GM18498 (cell line): ENCODE measurements at regions not wholly inside any gene's neighbourhood (a gene's known extent, or its start where the extent isn't known, plus 50 kb on each side); places are given as distances from the start of the nearest gene placed in this dataset.
"Not testable (repeated sequence)": the region's sequence is repeated elsewhere in the genome, so short reads cannot be mapped to it uniquely, and the experiment has no call there.

ENCODE experiments used
- ATAC-seq: cut with Tn5 transposase; IDR thresholded peaks from one replicate; pipeline ENCODE4 v1.9.1; 2021; ENCODE audit warnings: mild to moderate bottlenecking, moderate library complexity; ENCODE audit not compliant: unreplicated experiment

DNA sequence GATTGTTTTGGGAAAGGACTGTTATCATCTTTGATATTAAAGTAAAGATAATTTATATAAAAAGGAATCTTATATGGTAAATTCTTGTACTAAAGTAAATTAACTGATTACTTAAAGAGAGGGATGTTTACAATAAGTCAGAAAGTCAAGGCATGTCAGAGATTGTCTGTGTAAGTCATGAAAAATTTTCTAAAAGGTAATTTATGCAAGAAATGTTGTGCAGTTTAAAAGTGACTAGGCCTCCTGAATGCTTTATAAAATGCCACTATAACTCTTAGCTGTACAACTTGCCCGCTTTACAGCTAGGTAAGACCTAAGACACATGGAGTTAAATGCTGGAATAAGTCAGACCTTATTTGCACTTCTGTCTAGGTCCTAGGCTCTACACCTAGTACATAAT lies 692.9 kb downstream of the GBE1 start:
- ATAC-seq = no peak

DNA sequence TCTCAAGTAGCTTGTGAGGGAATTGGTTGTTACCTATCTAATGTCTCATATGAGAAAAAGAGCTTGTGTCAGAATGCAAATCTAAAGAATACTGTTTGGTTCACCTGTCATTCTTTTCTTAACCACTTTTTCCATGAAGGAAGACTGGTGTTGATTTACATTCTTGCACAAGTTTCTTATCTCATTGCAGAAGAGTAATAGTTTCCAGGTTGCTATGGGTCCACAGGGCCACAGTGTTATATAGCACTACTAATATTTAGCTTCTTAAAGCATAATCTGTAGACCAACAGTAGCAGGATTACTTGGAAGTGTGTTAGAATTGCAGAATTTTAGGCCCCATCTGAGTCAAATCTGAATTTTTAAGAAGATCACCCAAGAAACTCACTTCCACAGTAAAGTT lies 697.5 kb downstream of the GBE1 start:
- ATAC-seq = no peak

DNA sequence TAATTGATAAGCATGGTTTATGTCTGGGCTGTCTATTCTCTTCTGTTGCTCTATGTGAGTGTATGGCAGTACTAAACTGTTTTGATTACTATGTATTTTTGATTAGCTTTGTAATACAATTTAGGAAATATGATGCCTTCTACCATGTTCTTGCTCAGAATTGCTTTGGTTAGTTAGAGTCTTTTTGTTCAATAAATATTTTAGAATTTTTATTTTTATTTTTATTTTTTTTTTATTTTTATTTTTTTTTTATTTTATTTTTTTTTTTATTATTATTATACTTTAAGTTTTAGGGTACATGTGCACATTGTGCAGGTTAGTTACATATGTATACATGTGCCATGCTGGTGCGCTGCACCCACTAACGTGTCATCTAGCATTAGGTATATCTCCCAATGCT lies 710.3 kb downstream of the GBE1 start:
- not testable (repeated sequence) for ATAC-seq

DNA sequence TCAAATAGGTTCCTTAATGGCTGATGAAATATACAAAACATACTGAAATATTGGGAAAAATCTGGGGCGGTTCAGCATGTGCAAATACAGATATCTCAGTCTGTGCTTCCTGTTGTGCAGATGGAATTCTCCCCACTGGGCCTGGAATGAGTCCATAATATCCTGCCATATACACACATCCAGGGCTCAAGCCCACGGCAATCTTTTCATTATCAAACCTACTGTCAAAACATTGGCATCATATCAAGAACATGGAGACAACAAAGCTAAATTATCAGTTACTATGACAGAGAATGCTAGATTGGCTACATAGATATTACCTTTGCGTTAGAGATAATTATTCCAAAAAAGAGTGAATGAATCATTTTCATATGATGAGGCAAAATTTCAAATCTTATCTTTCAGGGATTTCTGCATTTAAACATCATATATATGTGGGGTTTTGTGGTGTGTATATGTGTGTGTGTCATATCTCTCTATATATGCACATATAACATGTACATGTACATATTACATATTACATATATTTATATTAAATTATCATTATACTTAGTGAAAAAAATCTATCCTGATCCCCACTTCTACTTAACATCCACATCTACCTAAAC lies 713.3 kb downstream of the GBE1 start:
- ATAC-seq = no peak

DNA sequence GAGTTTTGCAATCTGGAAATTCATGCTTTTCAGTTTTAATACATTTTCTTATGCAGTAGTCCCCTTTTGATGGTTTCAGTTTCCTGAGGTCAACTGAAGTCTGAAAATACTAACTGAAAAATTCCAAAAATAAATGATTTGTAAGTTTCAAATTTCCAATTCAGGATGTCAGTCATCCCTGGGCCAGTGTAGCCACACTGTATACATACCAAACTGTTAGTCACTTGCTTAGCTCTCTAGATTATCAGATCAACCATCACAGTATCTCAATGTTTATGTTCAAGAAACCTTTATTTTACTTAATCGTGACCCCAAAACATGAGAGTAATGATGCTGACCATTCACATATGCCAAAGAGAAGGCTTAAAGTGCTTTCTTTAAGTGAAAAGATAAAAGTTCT lies 715.5 kb downstream of the GBE1 start:
- ATAC-seq = no peak

DNA sequence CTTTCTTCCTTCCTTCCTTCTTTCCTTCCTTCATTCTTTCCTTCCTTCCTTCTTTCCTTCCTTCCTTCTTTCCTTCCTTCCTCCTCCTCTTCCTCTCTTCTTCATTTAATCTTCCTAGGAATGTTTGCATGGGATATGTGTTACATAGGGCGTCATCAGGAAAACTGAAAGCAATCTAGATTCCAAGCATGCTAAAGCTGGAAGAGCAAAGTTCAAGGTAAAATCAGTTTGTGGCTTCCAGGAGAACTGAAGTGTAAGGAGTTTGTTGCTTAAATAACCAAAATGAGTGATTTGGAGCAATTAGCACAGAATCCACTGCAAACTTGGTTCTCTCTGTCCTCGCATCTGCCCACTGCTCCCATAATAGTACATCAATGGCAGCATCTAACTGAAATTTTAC lies 716.2 kb downstream of the GBE1 start:
- ATAC-seq = no peak

DNA sequence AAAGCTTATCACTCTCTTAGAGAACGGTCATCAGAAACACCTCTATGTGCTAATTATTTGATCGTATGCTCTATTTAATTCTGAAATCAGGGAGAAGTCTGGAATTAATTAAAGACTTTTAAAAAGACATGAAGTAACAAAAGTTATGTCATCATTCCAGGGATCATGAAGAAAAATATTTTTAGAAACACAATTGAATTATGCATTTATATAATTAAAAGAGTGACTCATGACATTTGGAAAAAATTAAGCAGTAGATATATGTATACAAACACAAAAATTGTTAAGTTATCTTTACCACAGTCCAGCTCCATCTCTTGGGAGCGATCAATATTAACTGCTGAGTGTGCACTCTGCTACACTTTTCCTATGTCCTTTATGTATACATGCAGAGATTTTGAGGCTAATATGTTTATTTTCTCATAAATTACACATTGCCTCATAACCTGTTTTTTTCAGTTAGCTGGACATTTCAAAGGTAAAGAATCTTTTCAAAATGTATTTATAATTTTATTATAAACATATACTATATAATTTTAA lies 717.7 kb downstream of the GBE1 start:
- no peak for ATAC-seq

DNA sequence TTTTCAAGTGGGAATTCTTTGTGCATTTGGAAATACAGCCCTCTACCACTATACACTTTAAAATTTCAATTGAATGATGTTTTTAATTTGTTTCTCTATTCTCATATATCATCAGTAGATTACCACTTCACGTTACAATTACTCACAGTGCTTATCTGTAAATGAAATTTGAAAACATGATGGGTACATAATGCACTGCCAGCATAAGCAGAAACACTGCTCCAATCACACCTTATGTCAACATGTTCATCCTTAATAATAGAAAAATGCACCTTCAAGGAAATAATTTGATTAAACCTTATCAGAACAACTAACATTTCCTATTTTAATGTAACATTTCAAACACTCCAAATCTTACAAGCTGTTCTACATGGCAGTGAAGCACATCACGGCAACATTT lies 718.4 kb downstream of the GBE1 start:
- no peak for ATAC-seq

DNA sequence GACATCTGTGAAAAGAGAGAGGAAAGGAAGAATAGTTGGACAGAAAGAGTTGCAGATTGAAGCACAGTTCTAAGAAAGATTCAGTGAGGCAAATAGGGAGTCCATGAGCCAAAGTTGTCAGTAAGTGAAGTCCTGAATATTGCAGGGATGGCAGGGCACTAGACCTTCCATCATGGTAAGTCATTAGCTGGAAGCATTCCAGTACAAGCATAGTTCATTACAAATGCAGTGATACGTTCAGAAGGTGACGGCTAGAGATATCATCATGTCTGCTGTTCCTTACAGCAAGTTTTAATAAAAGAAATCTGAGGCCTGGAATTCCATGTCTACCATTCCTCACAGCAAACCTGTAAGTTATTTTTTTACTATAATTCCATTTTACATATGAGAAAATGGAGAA lies 720.1 kb downstream of the GBE1 start:
- ATAC-seq = no peak

DNA sequence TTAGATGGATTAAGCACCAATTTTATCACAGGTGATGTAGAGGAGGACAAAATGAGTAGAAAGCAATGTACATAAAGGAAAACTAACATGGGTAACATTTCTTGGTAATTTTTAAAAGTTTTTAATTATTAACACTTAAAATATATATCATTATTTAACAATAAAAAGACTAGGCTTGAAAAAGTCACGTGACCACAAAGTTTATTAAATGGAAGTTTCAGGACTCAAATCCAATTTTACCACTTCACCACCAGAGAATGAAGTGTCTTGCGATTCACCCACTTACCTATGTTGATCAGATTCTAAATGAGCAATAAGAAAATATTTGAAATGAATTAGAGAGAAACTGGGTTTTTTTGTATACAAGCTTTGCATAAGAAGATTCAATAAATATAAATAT lies 721.3 kb downstream of the GBE1 start:
- ATAC-seq = no peak

DNA sequence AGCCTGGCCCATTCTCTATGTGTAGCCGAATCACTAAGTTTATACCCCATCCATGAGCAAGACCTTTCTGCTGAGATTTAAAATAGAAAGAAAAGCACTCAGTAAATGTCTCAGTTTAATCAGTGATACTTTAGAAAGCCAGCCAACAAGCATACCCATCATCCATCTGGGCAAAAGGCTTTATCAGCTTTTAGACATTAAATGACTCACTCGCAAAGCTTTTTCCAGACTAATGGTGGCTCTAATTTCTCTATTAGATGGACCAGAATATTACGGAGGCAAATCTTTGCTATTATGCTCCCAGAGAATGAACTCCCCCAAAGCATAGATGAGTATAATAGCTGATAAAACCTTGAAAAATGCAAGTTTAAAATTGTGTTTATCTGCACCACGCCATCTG lies 727.8 kb downstream of the GBE1 start:
- no peak for ATAC-seq

DNA sequence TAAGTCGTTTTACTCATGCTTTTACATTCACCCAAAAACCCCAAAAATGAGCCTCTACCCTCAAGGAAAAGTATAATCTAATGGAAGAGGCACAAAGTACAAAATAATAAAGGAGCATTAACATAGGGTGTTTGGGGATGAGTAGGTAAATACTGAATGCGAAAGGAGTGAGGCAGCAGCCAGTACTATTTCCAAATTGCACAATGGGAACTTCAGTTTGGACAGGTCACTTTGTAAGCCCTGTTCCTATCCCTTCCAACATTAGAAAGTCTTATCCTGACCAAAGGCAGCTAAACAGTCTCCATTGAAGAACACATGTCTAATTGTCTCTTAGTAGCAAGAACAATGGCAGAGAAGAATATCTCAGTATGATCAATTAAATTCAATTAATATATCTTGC lies 728.3 kb downstream of the GBE1 start:
- ATAC-seq = no peak

DNA sequence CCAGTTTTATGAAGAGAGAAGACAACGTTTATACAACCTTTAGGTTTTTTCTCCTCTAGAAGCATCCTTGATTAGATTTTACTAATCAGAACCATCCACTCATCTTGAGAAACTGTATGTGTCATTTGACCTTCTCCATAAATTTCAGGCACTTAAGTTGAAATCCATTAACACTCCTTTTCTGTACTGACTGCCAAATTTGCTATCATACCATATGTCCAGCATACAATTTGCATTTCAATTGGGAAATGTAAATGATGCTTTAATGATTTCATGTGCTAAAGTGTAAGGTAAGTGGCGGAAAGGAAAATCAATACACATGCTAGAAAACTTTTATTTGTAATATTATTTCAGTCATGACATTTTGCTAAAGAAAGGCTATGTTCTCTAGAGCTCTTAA lies 731.6 kb downstream of the GBE1 start:
- ATAC-seq = no peak

DNA sequence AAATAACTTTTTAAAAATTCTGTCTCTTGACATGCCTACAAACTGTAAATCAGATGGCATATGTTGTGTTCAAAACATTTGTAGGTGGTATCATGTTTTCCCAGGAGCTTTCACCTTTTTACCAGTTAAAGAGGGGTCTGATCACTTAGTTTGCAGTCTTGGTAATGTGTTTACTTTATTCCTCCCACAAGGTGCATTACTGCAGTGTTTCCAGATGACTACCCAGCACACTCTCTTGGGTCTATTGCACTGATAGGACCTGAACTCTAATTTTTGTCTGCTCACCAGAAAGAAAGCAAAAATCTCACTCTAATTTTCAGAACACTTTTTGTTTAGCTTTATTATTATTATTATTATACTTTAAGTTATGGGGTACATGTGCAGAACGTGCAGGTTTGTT lies 734.1 kb downstream of the GBE1 start:
- no peak for ATAC-seq

DNA sequence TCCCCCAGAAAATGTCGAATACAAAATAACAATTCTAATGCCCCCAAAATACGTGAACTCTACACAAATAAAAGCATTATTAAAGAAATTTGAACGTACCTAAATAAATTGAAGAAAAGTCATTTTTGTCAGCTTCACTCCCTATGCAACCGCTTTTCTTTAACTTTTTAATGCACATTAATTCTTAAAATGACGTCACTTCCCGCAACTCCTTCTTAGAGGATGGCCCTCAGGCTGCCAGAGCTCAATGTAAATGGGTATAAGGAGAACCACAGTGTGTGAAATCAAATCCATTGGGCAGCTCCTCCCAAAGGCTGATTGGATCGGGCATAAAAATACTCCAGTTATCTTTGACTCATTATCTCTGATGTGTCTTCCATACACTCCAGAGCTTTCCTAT lies 736.9 kb downstream of the GBE1 start:
- no peak for ATAC-seq

DNA sequence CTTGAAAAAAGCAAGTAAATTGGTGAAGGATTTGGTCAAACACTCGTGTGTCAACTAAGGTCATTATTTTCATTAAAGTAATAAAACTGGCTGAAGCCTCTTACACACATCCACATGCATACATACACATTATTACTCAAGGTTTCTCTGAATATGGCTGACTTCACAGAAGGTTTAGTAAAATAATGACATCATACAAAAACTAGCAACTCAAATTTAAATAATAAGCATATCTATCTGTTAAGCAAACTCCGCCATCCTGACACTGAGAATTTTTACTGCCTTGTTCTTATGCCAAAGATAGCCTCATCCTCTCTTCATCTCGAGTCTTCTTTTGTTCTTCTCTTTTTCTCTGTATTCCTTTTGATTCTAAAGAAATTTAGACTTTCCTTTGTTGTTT lies 739.1 kb downstream of the GBE1 start:
- no peak for ATAC-seq

DNA sequence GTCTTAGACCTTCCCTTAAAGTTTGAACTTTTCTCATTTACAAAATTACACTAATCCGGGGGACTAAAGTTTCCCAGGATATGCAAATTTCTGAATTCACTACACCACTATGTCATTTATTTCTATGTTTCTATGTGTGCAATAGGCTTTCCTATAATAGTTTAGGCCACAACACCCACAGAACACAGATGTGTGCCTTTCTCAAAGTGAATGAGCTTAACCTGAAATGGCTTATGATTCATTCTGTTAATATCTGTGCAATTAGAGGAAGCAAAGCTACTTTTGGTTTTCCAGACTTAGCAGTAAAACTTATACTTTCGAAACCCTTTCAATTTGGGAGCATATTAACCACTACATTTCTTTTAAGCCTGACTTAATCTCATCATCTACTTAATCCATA lies 748.1 kb downstream of the GBE1 start:
- no peak for ATAC-seq

DNA sequence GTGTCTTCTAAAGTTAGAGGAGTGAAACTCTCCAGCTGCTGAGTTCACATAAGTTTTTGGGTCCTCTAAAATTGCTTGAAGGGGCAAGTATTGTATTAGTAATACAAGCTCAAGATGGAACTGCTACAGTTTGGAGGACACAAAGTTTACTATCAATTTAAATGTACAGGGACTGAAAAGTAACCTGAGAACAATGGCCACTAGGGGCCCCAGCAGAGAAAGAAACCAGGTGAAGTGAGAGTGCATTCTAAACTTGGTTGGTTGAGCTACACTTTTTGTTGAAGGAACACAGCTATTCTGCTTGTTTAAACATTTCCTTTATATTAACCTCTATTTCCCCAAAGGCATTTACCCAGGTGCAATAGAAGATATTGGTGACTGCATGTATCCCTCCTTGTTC lies 755.5 kb downstream of the GBE1 start:
- no peak for ATAC-seq

DNA sequence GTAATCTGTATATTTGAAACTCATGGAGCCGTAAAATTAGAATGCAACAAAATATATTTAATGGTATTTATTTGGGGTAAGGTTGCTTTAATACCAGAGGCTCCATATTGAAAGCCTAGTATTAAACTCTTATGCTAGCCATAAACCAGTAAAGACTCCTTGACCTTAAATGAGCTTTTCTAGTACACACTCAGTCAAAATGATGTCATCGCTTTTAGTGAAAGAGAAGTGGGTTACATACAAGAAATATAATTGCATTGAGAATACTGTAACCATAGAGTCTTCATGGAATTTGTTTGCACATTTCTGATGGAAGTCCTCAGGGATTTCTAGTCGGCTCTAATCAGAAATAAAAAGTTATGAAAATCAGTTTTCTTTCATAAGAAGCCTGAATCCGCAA lies 757.6 kb downstream of the GBE1 start:
- ATAC-seq = no peak

DNA sequence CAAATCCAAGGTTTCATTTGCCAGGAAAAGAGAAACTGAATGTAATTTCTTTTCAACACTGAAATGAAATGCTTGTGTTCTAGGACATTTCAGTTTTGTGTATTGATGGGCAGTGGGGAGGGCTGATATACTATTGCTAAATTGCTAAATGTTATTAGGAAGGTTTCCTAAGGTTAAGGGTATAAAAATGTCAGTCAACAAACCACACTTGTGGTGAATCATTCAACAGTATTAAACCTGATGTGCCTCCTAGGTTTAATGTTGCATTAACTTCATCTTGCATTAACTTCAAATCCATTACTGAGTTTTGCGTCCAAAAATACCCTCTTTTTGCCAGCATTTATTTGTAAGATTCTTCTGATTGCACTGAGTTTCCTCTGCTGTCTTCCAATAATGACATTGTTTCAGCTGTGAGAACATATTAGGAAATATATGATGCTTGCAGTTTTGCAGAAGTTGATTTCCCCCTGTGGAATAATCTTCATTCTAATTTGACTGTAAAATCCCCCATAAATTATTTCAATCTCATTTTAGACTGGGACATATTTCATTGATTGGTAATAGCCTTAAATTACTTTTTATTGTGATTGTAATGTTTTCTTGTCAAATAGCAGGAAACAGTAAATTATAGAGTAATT lies 758.3 kb downstream of the GBE1 start:
- ATAC-seq = no peak

DNA sequence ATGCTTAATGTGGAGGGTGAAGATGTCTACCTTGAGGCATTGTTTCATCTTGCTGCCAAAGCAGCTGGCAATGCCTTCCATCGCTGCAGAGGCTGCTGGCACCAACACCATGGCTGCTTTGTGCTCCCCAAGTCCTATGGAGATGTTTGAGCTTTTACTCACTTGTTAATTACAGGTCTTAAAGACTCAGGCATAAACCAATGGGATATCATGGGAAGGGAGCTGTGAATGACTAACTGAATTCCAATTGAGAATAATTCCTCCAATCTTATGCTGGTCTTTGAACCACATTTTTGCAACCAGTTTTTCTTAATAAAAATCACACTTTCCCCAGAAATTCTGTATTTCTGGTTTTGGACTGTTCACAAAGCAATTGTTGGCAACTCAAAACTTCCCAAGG lies 762.0 kb downstream of the GBE1 start:
- ATAC-seq = no peak

DNA sequence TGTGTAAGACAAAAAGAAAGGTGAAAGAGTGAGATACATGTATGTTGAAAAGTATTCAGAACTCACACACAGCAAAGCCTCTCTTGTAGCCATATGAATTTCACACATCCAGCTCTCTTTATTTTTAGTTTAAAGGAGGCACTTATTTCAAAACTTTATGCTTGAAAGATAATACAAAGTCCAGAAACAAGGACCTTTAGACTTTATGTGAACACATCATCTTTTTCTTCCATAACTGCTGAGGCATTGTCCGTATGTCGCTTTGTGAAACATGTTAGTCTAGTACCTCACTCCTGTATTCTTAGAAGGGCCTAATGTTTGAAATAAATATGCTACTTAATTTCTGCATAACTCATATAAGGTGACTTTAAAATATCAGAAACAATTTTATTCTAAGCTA lies 763.4 kb downstream of the GBE1 start:
- ATAC-seq = no peak

DNA sequence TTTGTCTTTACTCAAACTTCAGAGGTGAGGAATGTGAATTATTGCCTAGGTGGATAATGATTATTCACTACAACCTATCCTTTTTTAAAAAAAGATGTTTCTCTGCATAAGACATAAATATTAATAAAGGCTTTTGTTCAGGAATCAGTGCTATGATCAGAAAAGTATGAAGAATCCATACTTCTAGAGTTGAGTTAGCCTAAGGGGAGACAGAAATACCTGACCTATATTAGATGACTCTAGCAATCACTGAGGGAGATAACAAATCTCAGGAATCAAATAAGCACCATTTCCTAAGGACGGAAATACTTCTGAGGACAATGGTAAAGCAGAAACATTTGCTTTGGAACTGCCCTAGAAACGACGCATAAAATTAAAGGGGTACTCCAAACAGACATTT lies 763.8 kb downstream of the GBE1 start:
- no peak for ATAC-seq
